Liver (tissue), 3 donors: ENCODE measurements at regions not wholly inside any gene's neighbourhood (a gene's known extent, or its start where the extent isn't known, plus 50 kb on each side); places are given as distances from the start of the nearest gene placed in this dataset.

ENCODE experiments used
- CTCF ChIP-seq: fragments of 150-350 bp; IDR thresholded peaks from 2 replicates; pipeline ENCODE4 v1.5.1; 2017; ENCODE audit warnings: improper control_type of control experiment, low read depth, low read length; ENCODE audit not compliant: missing input control
- RAD21 ChIP-seq, 2 donors: IDR thresholded peaks; 2 replicates each; pipeline ENCODE4 v1.6.1; 2016; ENCODE audit warnings: antibody characterized with exemption in 2 of 2, mild to moderate bottlenecking in 2 of 2
- RXRA ChIP-seq, 2 donors: IDR thresholded peaks; 2 replicates each; pipeline ENCODE4 v1.6.1; 2017 to 2018; ENCODE audit warnings: antibody characterized with exemption in 2 of 2, mild to moderate bottlenecking in 1 of 2
- YY1 ChIP-seq: IDR thresholded peaks from 2 replicates; pipeline ENCODE4 v1.6.1; 2016; ENCODE audit warnings: antibody characterized with exemption, mild to moderate bottlenecking
- TF ChIP-seq, protein P1 (sequence below): IDR thresholded peaks from 2 replicates; pipeline ENCODE4 v1.6.1; 2016; ENCODE audit warnings: antibody characterized with exemption, mild to moderate bottlenecking
- donor health status: healthy.
- donor health status: healthy.

DNA sequence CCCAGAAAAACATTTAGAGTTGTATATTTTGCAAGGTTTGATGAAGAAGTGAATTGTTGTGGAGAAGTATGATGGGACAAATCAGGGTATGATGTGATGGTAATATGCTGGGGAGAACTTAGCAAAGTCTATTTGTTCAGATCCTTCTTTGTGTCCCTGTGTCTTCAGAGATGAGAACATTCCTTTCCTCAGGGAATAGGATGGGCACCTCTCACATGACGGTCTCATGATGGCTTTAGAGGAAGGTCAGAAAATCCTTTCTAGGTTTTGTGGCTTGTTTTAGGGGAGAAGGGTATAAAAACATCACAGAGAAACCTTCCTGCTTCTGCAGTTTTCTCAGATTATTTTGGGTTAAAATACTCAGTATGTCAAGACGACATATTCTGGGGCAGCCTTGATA, 171.3 kb upstream of the NRIP1 start:
- no peak for TF ChIP-seq CTCF
- TF ChIP-seq, protein P1, sequence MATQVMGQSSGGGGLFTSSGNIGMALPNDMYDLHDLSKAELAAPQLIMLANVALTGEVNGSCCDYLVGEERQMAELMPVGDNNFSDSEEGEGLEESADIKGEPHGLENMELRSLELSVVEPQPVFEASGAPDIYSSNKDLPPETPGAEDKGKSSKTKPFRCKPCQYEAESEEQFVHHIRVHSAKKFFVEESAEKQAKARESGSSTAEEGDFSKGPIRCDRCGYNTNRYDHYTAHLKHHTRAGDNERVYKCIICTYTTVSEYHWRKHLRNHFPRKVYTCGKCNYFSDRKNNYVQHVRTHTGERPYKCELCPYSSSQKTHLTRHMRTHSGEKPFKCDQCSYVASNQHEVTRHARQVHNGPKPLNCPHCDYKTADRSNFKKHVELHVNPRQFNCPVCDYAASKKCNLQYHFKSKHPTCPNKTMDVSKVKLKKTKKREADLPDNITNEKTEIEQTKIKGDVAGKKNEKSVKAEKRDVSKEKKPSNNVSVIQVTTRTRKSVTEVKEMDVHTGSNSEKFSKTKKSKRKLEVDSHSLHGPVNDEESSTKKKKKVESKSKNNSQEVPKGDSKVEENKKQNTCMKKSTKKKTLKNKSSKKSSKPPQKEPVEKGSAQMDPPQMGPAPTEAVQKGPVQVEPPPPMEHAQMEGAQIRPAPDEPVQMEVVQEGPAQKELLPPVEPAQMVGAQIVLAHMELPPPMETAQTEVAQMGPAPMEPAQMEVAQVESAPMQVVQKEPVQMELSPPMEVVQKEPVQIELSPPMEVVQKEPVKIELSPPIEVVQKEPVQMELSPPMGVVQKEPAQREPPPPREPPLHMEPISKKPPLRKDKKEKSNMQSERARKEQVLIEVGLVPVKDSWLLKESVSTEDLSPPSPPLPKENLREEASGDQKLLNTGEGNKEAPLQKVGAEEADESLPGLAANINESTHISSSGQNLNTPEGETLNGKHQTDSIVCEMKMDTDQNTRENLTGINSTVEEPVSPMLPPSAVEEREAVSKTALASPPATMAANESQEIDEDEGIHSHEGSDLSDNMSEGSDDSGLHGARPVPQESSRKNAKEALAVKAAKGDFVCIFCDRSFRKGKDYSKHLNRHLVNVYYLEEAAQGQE = no peak
- TF ChIP-seq RAD21 (IDR thresholded peaks at IDR 0.05) = no peak
- no peak for TF ChIP-seq RXRA (IDR thresholded peaks at IDR 0.05)
- no peak for TF ChIP-seq YY1
